ENCODE measurements at regions not wholly inside any gene's neighbourhood (a gene's known extent, or its start where the extent isn't known, plus 50 kb on each side); places are given as distances from the start of the nearest gene placed in this dataset.

DNA sequence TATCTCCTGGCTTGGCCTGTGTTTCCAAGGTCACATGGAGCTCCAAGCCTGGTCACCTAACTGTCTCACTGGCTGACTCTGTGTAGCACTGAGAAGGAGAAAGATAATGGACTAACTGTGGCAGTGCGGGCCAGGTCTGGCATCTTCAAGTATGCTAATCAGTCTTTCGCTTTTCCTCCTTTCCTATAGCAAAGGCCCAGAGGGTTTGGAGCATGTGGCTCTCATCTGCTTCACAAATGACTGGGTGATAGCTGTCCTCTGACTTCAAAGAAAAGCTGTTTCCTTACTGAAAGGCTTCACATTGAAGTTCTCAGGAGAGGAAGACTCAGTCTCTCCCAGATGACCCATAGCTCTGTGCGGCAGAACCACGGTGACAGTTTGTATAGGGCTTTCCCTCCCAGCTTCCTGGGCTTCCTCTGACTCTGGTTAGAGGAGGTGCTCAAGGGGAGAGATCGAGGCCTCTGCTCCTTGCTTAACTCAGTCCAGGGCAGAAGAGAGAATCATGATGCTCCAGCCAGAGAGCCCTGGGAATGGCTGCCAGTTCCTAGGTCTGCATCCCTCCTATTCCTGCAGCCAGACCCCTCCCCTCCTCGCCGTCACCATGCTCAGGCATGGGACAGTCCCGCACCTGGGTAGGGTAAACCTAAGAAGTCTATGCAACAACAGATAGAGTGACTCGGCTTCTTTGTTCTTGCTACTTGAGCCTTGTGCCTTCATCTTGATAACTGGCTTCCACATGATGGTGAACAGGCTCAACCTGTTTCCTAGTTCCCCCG, 72.3 kb downstream of the CCDC71L start:
- H3K4me1 ChIP-seq (ENCODE audit: control insufficient read depth, insufficient read depth, low read length) = no peaks in the 10 kb centered on the region
- ChIA-PET POLR2A (no interaction called here), CTCF (no interaction called here)
- no peak overlapping the region for H3K27ac ChIP-seq (ENCODE audit: extremely low read depth, low read depth, low read length)
- H3K9me3 ChIP-seq (ENCODE audit: control insufficient read depth, insufficient read depth, low read depth, low read length) = no peaks in the 10 kb centered on the region
- no peak overlapping the region for H3K4me3 ChIP-seq (ENCODE audit: low read depth, low read length)
- no peaks in the 10 kb centered on the region for H3K36me3 ChIP-seq (ENCODE audit: control insufficient read depth in 2 of 2, insufficient read depth in 1 of 2, low read length in 2 of 2)
- TF ChIP-seq ZNF121 (tag by site-specific recombination; IDR thresholded peaks at IDR 0.05) = no peak
- TF ChIP-seq ZEB2 (tag by site-specific recombination; IDR thresholded peaks at IDR 0.05) = no peak
- TF ChIP-seq ZNF239 (tag by site-specific recombination; IDR thresholded peaks at IDR 0.05) = no peak
- TF ChIP-seq ZNF514 (tag by site-specific recombination; IDR thresholded peaks at IDR 0.05) = no peak
- TF ChIP-seq, protein P1, sequence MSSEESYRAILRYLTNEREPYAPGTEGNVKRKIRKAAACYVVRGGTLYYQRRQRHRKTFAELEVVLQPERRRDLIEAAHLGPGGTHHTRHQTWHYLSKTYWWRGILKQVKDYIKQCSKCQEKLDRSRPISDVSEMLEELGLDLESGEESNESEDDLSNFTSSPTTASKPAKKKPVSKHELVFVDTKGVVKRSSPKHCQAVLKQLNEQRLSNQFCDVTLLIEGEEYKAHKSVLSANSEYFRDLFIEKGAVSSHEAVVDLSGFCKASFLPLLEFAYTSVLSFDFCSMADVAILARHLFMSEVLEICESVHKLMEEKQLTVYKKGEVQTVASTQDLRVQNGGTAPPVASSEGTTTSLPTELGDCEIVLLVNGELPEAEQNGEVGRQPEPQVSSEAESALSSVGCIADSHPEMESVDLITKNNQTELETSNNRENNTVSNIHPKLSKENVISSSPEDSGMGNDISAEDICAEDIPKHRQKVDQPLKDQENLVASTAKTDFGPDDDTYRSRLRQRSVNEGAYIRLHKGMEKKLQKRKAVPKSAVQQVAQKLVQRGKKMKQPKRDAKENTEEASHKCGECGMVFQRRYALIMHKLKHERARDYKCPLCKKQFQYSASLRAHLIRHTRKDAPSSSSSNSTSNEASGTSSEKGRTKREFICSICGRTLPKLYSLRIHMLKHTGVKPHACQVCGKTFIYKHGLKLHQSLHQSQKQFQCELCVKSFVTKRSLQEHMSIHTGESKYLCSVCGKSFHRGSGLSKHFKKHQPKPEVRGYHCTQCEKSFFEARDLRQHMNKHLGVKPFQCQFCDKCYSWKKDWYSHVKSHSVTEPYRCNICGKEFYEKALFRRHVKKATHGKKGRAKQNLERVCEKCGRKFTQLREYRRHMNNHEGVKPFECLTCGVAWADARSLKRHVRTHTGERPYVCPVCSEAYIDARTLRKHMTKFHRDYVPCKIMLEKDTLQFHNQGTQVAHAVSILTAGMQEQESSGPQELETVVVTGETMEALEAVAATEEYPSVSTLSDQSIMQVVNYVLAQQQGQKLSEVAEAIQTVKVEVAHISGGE (tag by site-specific recombination; conservative IDR thresholded peaks at IDR 0.05; ENCODE audit: low read depth) = no peak
- TF ChIP-seq, protein P2, sequence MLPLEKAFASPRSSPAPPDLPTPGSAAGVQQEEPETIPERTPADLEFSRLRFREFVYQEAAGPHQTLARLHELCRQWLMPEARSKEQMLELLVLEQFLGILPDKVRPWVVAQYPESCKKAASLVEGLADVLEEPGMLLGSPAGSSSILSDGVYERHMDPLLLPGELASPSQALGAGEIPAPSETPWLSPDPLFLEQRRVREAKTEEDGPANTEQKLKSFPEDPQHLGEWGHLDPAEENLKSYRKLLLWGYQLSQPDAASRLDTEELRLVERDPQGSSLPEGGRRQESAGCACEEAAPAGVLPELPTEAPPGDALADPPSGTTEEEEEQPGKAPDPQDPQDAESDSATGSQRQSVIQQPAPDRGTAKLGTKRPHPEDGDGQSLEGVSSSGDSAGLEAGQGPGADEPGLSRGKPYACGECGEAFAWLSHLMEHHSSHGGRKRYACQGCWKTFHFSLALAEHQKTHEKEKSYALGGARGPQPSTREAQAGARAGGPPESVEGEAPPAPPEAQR (tag by site-specific recombination; IDR thresholded peaks at IDR 0.05) = no peak
- TF ChIP-seq ZNF184 (tag by site-specific recombination; IDR thresholded peaks at IDR 0.05) = no peak
- TF ChIP-seq, protein P3, sequence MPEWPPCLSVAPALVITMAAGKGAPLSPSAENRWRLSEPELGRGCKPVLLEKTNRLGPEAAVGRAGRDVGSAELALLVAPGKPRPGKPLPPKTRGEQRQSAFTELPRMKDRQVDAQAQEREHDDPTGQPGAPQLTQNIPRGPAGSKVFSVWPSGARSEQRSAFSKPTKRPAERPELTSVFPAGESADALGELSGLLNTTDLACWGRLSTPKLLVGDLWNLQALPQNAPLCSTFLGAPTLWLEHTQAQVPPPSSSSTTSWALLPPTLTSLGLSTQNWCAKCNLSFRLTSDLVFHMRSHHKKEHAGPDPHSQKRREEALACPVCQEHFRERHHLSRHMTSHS (tag by site-specific recombination; IDR thresholded peaks at IDR 0.05) = no peak
- no peak for TF ChIP-seq MYNN (tag by site-specific recombination; IDR thresholded peaks at IDR 0.05; ENCODE audit: borderline replicate concordance)
- no peak for TF ChIP-seq ZNF629 (tag by site-specific recombination; IDR thresholded peaks at IDR 0.05)
- TF ChIP-seq, protein P4, sequence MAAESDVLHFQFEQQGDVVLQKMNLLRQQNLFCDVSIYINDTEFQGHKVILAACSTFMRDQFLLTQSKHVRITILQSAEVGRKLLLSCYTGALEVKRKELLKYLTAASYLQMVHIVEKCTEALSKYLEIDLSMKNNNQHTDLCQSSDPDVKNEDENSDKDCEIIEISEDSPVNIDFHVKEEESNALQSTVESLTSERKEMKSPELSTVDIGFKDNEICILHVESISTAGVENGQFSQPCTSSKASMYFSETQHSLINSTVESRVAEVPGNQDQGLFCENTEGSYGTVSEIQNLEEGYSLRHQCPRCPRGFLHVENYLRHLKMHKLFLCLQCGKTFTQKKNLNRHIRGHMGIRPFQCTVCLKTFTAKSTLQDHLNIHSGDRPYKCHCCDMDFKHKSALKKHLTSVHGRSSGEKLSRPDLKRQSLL (tag by site-specific recombination; IDR thresholded peaks at IDR 0.05) = no peak
- no peak for TF ChIP-seq ZNF174 (tag by site-specific recombination; IDR thresholded peaks at IDR 0.05)
- TF ChIP-seq, protein P5, sequence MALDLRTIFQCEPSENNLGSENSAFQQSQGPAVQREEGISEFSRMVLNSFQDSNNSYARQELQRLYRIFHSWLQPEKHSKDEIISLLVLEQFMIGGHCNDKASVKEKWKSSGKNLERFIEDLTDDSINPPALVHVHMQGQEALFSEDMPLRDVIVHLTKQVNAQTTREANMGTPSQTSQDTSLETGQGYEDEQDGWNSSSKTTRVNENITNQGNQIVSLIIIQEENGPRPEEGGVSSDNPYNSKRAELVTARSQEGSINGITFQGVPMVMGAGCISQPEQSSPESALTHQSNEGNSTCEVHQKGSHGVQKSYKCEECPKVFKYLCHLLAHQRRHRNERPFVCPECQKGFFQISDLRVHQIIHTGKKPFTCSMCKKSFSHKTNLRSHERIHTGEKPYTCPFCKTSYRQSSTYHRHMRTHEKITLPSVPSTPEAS (tag by site-specific recombination; IDR thresholded peaks at IDR 0.05) = no peak
- no peak for TF ChIP-seq ZNF341 (tag by site-specific recombination; IDR thresholded peaks at IDR 0.05; ENCODE audit: low read depth)
- no peak for TF ChIP-seq KLF7 (tag by site-specific recombination; IDR thresholded peaks at IDR 0.05; ENCODE audit: borderline replicate concordance)
- TF ChIP-seq ZNF169 (tag by site-specific recombination; IDR thresholded peaks at IDR 0.05) = no peak
- TF ChIP-seq ZNF19 (tag by site-specific recombination; IDR thresholded peaks at IDR 0.05; ENCODE audit: low read depth) = no peak
